AG04449 (cell line): ENCODE measurements at regions not wholly inside any gene's neighbourhood (a gene's known extent, or its start where the extent isn't known, plus 50 kb on each side); places are given as distances from the start of the nearest gene placed in this dataset.
"Not testable (repeated sequence)": the region's sequence is repeated elsewhere in the genome, so short reads cannot be mapped to it uniquely, and the experiment has no call there.

Source experiments
- CTCF ChIA-PET: fragments of 350-600 bp; formaldehyde crosslinking; extraction: SDS; loops from one replicate; lab custom pipeline; 2021; ENCODE audit warnings: antibody characterized with exemption; lab: Yijun Ruan, JAX
- POLR2A ChIA-PET: fragments of 400-600, 350-600 bp; formaldehyde crosslinking; extraction: SDS; loops from one replicate; lab custom pipeline; 2020; ENCODE audit warnings: antibody characterized with exemption, inconsistent platforms; lab: Yijun Ruan, JAX
- DNase-seq: peaks from one replicate; pipeline ENCODE4 v3.0.0-alpha.2; 2010; ENCODE audit warnings: low read depth, low spot score
- H3K4me3 ChIP-seq: 2 replicates; pipeline ENCODE4 v1.5.1; 2011; ENCODE audit warnings: low read depth, mild to moderate bottlenecking, control low read depth, low read length
- TF ChIP-seq, protein P1 (sequence below): IDR thresholded peaks from one replicate; pipeline ENCODE4 v1.5.1; 2011; ENCODE audit warnings: mild to moderate bottlenecking, moderate library complexity, low read length, control low read depth, inconsistent platforms; ENCODE audit not compliant: insufficient read depth; ENCODE audit errors: missing control alignments

GRCh38 chr16:13479549-13479948, 440.4 kb upstream of the ERCC4 start:
- TF ChIP-seq, protein P1, sequence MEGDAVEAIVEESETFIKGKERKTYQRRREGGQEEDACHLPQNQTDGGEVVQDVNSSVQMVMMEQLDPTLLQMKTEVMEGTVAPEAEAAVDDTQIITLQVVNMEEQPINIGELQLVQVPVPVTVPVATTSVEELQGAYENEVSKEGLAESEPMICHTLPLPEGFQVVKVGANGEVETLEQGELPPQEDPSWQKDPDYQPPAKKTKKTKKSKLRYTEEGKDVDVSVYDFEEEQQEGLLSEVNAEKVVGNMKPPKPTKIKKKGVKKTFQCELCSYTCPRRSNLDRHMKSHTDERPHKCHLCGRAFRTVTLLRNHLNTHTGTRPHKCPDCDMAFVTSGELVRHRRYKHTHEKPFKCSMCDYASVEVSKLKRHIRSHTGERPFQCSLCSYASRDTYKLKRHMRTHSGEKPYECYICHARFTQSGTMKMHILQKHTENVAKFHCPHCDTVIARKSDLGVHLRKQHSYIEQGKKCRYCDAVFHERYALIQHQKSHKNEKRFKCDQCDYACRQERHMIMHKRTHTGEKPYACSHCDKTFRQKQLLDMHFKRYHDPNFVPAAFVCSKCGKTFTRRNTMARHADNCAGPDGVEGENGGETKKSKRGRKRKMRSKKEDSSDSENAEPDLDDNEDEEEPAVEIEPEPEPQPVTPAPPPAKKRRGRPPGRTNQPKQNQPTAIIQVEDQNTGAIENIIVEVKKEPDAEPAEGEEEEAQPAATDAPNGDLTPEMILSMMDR, result no peak
- no peak for DNase-seq
- POLR2A ChIA-PET, result no interaction called here
- CTCF ChIA-PET, result no interaction called here
- H3K4me3 ChIP-seq, result no peak overlapping the region

GRCh38 chr16:13480801-13481200, 439.2 kb upstream of the ERCC4 start:
- TF ChIP-seq, protein P1, result no peak
- POLR2A ChIA-PET, result no interaction called here
- no peak for DNase-seq
- H3K4me3 ChIP-seq, result no peak overlapping the region
- CTCF ChIA-PET, result no interaction called here

GRCh38 chr16:13483121-13483520, 436.8 kb upstream of the ERCC4 start:
- ChIA-PET CTCF (no interaction called here), POLR2A (no interaction called here)
- TF ChIP-seq, protein P1, result no peak
- H3K4me3 ChIP-seq, result no peak overlapping the region
- DNase-seq, result no peak

DNA sequence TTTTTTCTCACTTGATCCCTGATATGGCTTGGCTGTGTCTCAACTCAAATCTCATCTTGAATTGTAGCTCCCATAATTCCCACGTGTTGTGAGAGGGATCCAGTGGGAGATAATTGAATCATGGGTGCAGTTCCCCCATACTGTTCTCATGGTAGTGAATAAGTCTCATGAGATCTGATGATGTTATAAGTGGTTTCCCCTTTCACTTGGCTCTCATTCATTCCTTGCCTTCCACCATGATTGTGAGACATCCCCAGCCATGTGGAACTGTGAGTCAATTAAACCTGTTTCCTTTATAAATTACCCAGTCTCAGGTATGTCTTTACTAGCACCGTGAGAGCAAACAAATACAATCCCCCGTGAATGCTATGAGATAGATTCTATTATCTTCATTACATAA, 430.5 kb upstream of the ERCC4 start:
- POLR2A ChIA-PET, H3K4me3 ChIP-seq, DNase-seq, CTCF ChIA-PET: not testable (repeated sequence)

- TF ChIP-seq, protein P1, result no peak
- ChIA-PET POLR2A (no interaction called here), CTCF (no interaction called here)
- H3K4me3 ChIP-seq, result no peak overlapping the region
- DNase-seq, result no peak
These were observed 427.9 kb upstream of the ERCC4 start for GRCh38 chr16:13492046-13492445.

DNA sequence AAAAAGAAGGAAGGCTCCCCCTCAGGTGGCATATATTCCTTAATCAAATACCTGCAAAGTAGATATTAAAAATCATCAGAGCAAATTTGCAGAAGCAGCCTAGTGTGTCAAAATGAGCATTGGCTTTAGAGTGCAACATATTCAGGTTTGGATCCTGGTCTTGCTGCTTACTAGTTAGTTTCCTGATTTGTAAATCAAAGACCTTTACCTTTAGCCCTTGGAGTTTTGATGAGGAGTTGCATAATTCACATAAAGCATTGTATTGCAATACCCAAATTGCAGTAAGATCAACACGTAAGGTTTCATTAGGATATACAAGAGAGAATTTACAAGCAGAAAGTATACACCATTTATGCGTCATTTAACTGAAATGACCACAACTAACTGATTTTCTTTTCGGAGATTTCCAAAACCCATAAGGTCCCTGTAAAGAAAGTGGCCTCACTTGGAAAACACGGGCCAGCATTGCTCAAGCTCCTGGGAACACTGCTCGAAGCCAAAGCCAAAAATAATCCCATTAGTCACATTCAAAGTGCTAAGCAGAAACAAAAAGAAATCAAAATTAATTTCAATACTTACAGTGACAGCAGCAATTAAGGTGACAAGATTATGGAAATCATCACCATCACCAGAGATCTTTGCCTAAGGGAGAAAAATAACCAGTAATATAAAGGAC, 415.9 kb upstream of the ERCC4 start:
- CTCF ChIA-PET, result no interaction called here
- no peak for DNase-seq
- no peak overlapping the region for H3K4me3 ChIP-seq
- POLR2A ChIA-PET, result no interaction called here
- TF ChIP-seq, protein P1, result no peak

GRCh38 chr16:13507530-13507929, 412.4 kb upstream of the ERCC4 start:
- no peak overlapping the region for H3K4me3 ChIP-seq
- TF ChIP-seq, protein P1, result no peak
- DNase-seq, result no peak
- ChIA-PET POLR2A (no interaction called here), CTCF (no interaction called here)
